Right renal pelvis (tissue), 4 donors: ENCODE measurements at regions not wholly inside any gene's neighbourhood (a gene's known extent, or its start where the extent isn't known, plus 50 kb on each side); places are given as distances from the start of the nearest gene placed in this dataset.

Source experiments
- DNase-seq, 4 donors: peaks; one replicate each; pipeline ENCODE4 v3.0.0-alpha.2; 2013; ENCODE audit warnings: low read depth in 4 of 4, low spot score in 3 of 4, missing footprints in 1 of 4

- DNase-seq = no peak
Observed at GRCh38 chr16:87131061-87131995, 185.9 kb downstream of the C16orf95 start.

- DNase-seq = no peak
Observed at GRCh38 chr16:87131996-87132345, 185.2 kb downstream of the C16orf95 start.

GRCh38 chr16:87132361-87133014, 184.7 kb downstream of the C16orf95 start:
- DNase-seq = no peak

GRCh38 chr16:87133112-87133850, 183.9 kb downstream of the C16orf95 start:
- no peak for DNase-seq

- DNase-seq = no peak
Observed at GRCh38 chr16:87133966-87134627, 183.1 kb downstream of the C16orf95 start.

- DNase-seq = no peak
Observed at GRCh38 chr16:87134628-87134995, 182.6 kb downstream of the C16orf95 start.

GRCh38 chr16:87135246-87136030, 181.8 kb downstream of the C16orf95 start:
- no peak for DNase-seq

GRCh38 chr16:87138316-87138715, 178.9 kb downstream of the C16orf95 start:
- no peak for DNase-seq

- no peak for DNase-seq
Observed at GRCh38 chr16:87138738-87139267, 178.4 kb downstream of the C16orf95 start.

GRCh38 chr16:87140211-87141200, 176.7 kb downstream of the C16orf95 start:
- no peak for DNase-seq

- DNase-seq = no peak
Observed at GRCh38 chr16:87141402-87141801, 175.8 kb downstream of the C16orf95 start.

GRCh38 chr16:87143661-87144121, 173.5 kb downstream of the C16orf95 start:
- no peak for DNase-seq

- no peak for DNase-seq
Observed at GRCh38 chr16:87144232-87144631, 173.0 kb downstream of the C16orf95 start.

- no peak for DNase-seq
Observed at GRCh38 chr16:87145181-87146176, 171.7 kb downstream of the C16orf95 start.

- no peak for DNase-seq
Observed at GRCh38 chr16:87146676-87147075, 170.5 kb downstream of the C16orf95 start.

- no peak for DNase-seq
Observed at GRCh38 chr16:87149051-87149450, 168.1 kb downstream of the C16orf95 start.

GRCh38 chr16:87150262-87150661, 166.9 kb downstream of the C16orf95 start:
- DNase-seq = no peak
